MCF 10A (cell line): ENCODE measurements at regions not wholly inside any gene's neighbourhood (a gene's known extent, or its start where the extent isn't known, plus 50 kb on each side); places are given as distances from the start of the nearest gene placed in this dataset.

Experiments
- BruUV-seq: library from RNA; stranded (reverse); fragments of 400-500 nt; replicated peaks from 2 replicates; lab custom pipeline; 2021; lab: Mats Ljungman, UMichigan
- CTCF ChIA-PET: fragments of 300-600 bp; sonication (Branson Sonifier 250); formaldehyde crosslinking; extraction: SDS; loops from one replicate; lab custom pipeline; 2021; ENCODE audit warnings: antibody characterized with exemption, inconsistent platforms; lab: Yijun Ruan, JAX
- POLR2A ChIA-PET: fragments of 300-600, 350-650 bp; sonication (Branson Sonifier 250); formaldehyde crosslinking; extraction: SDS; loops from one replicate; lab custom pipeline; 2020; ENCODE audit warnings: antibody characterized with exemption, inconsistent platforms; lab: Yijun Ruan, JAX
- DNase-seq: peaks from one replicate; pipeline ENCODE4 v3.0.0-alpha.2; 2018; ENCODE audit not compliant: unreplicated experiment
- H3K27ac Mint-ChIP-seq: one replicate; pipeline ENCODE4 v1.8.0; 2022; ENCODE audit warnings: mild to moderate bottlenecking, low read depth, mixed read lengths; ENCODE audit not compliant: unreplicated experiment
- H3K27me3 Mint-ChIP-seq: one replicate; pipeline ENCODE4 v1.8.0; 2022; ENCODE audit warnings: mixed read lengths; ENCODE audit not compliant: insufficient read depth, unreplicated experiment
- H3K36me3 Mint-ChIP-seq: one replicate; pipeline ENCODE4 v1.8.0; 2022; ENCODE audit warnings: mild to moderate bottlenecking, moderate library complexity, mixed read lengths; ENCODE audit not compliant: insufficient read depth, unreplicated experiment
- H3K4me1 Mint-ChIP-seq: one replicate; pipeline ENCODE4 v1.8.0; 2022; ENCODE audit warnings: mixed read lengths; ENCODE audit not compliant: insufficient read depth, unreplicated experiment
- H3K4me3 Mint-ChIP-seq: one replicate; pipeline ENCODE4 v1.8.0; 2022; ENCODE audit warnings: mild to moderate bottlenecking, moderate library complexity, mixed read lengths; ENCODE audit not compliant: unreplicated experiment
- H3K9me3 Mint-ChIP-seq: one replicate; pipeline ENCODE4 v1.8.0; 2022; ENCODE audit warnings: mixed read lengths; ENCODE audit not compliant: unreplicated experiment
- intact Hi-C: fragments of 100-400 bp; cut with micrococcal nuclease; formaldehyde crosslinking; loops from 2 replicates; pipeline ENCODE4 v1.14.1; 2022
- TF ChIP-seq, protein P1 (sequence below): fragments of 200-600 bp; IDR thresholded peaks from one replicate; pipeline ENCODE4 v1.8.0; 2022; ENCODE audit warnings: antibody characterized with exemption, mild to moderate bottlenecking; ENCODE audit not compliant: unreplicated experiment

DNA sequence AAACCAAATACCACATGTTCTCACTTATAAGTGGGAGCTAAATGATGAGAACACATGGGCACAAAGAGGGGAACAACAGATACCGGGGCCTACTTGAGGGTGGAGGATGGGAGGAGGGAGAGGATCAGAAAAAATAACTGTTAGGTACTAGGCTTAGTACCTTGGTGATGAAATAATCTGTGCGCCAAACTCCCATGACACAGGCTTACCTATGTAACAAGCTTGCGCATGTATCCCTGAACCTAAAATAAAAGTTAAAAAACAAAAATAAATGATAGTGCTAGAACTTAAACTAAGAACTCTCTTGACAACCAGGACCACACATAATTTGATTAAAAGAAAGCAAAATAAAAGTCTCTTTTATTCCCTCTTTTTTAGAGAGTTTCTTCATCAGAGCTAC is 150.6 kb downstream of the CHIC2 start:
- Mint-ChIP-seq H3K36me3 (peaks cover 6% of the 10 kb centered on the region), H3K27ac (peak overlapping the region; percentile 64), H3K9me3 (no peaks in the 10 kb centered on the region), H3K4me3 (no peak overlapping the region), H3K4me1 (peaks cover 52% of the 10 kb centered on the region), H3K27me3 (no peaks in the 10 kb centered on the region)
- BruUV-seq = TSS peak; percentile 87
- TF ChIP-seq, protein P1, sequence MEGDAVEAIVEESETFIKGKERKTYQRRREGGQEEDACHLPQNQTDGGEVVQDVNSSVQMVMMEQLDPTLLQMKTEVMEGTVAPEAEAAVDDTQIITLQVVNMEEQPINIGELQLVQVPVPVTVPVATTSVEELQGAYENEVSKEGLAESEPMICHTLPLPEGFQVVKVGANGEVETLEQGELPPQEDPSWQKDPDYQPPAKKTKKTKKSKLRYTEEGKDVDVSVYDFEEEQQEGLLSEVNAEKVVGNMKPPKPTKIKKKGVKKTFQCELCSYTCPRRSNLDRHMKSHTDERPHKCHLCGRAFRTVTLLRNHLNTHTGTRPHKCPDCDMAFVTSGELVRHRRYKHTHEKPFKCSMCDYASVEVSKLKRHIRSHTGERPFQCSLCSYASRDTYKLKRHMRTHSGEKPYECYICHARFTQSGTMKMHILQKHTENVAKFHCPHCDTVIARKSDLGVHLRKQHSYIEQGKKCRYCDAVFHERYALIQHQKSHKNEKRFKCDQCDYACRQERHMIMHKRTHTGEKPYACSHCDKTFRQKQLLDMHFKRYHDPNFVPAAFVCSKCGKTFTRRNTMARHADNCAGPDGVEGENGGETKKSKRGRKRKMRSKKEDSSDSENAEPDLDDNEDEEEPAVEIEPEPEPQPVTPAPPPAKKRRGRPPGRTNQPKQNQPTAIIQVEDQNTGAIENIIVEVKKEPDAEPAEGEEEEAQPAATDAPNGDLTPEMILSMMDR = no peak
- intact Hi-C loops = no loop called here
- CTCF ChIA-PET = interaction anchor here (0.5 to 7.5 kb wide), 9 partner anchors 16 to 394 kb away, joined by 3 to 101 read pairs (median 7); no protein-coding TSS in a partner anchor
- POLR2A ChIA-PET = interaction anchor here (0.6 to 2.0 kb wide), 10 partner anchors 21 to 1271 kb away, joined by 3 to 6 read pairs (median 3); no protein-coding TSS in a partner anchor
- no peak for DNase-seq

DNA sequence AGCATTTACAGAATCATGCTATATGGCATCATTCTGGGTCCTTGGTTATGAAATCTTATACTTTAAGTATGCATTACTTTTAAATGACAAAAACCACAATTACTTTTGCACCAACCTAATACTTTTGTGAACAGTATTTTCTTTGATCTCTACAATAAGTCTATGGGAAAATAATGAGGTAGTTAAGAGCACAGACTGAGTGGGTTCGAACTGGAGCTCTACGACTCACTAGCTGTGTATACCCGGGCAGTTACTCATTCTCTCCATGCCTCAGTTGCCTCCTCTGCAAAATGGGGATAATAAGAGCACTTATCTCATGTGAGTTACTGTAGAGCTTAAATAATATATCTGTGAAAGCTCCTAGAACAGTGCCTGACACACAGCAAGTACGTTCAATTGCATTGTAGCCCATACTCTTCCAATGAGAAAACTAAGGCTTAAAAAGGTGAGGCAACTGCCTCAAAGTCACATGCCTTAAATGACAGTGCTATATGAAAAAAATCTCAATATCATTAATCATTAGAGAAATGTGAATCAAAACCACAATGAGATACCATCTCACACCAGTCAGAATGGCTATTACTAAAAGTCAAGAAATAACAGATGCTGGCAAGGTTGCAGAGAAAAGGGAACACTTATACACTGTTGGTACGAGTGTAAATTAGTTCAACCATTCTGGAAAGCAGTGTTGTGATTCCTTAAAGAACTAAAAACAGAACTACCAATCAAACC is 151.5 kb downstream of the CHIC2 start:
- Mint-ChIP-seq H3K4me1 (peaks cover 53% of the 10 kb centered on the region), H3K4me3 (no peak overlapping the region), H3K27ac (peak overlapping the region; percentile 64), H3K27me3 (no peaks in the 10 kb centered on the region), H3K36me3 (peaks cover 6% of the 10 kb centered on the region), H3K9me3 (no peaks in the 10 kb centered on the region)
- POLR2A ChIA-PET = interaction anchor here (1.3 kb wide), 1 partner anchor 1200 kb away, joined by 3 read pairs; no protein-coding TSS in a partner anchor
- no TSS peak for BruUV-seq
- intact Hi-C loops = no loop called here
- DNase-seq = no peak
- CTCF ChIA-PET = interaction anchor here (0.6 to 8.0 kb wide), 6 partner anchors 15 to 393 kb away, joined by 3 to 154 read pairs (median 44); no protein-coding TSS in a partner anchor
- TF ChIP-seq, protein P1 = no peak

DNA sequence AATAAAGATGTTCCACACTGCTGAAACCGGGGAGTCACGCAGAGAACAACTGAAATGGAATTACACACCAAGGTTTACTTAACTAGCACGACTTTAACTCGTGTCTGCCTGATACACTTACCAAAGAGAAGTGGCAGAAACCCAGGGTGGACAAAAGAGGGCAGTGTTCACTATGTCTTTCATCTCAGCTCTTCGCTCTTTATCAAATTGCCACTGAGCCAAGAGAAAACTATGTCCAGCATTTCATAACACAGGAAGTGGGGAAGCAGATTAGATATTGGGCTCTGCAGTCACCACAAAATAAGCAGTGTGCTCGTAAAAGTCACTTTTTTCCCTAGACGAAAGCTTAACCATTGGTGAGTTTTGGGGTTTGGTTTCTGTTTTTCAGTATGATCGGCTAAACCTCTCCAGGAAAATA is 155.7 kb downstream of the CHIC2 start:
- intact Hi-C loops = loop anchor here (1.0 to 10.0 kb wide), 8 partner anchors 22 to 894 kb away; no protein-coding TSS in a partner anchor
- Mint-ChIP-seq H3K27ac (no peak overlapping the region), H3K4me1 (peaks cover 27% of the 10 kb centered on the region), H3K36me3 (peaks cover 6% of the 10 kb centered on the region), H3K27me3 (no peaks in the 10 kb centered on the region), H3K9me3 (no peaks in the 10 kb centered on the region), H3K4me3 (no peak overlapping the region)
- TF ChIP-seq, protein P1 = peak; percentile 66
- peak; percentile 78 for DNase-seq
- ChIA-PET POLR2A (interaction anchor here (1.0 to 1.3 kb wide), 6 partner anchors 9 to 1195 kb away, joined by 3 to 4 read pairs (median 3); no protein-coding TSS in a partner anchor), CTCF (interaction anchor here (0.5 to 8.0 kb wide), 43 partner anchors 9 to 1539 kb away, joined by 3 to 154 read pairs (median 4); no protein-coding TSS in a partner anchor)
- BruUV-seq = no TSS peak

DNA sequence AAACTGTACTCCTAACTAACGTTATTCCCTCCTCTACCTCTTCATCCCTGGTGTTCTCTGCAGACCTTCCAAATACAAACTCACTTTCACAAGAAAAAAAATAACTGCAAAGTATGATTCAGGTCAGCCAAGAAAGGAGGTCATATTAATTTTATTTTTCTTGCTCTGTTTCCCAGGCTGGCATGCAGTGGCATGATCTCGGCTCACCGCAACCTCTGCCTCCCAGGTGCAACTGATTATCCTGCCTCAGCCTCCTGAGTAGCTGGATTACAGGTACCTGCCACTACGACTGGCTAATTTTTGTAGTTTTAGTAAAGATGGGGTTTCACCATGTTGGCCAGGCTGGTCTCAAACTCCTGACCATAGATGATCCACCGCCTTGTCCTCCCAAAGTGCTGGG is 156.6 kb downstream of the CHIC2 start:
- Mint-ChIP-seq H3K4me1 (peaks cover 26% of the 10 kb centered on the region), H3K36me3 (peaks cover 6% of the 10 kb centered on the region), H3K27ac (no peak overlapping the region), H3K4me3 (no peak overlapping the region), H3K27me3 (no peaks in the 10 kb centered on the region), H3K9me3 (no peaks in the 10 kb centered on the region)
- no TSS peak for BruUV-seq
- TF ChIP-seq, protein P1 = no peak
- no peak for DNase-seq
- ChIA-PET CTCF (interaction anchor here (0.5 to 8.0 kb wide), 30 partner anchors 13 to 1377 kb away, joined by 3 to 154 read pairs (median 4); no protein-coding TSS in a partner anchor), POLR2A (interaction anchor here (0.7 to 1.0 kb wide), 2 partner anchors 22 to 155 kb away, joined by 3 read pairs; no protein-coding TSS in a partner anchor)
- intact Hi-C loops = loop anchor here (1.0 to 10.0 kb wide), 8 partner anchors 23 to 893 kb away; no protein-coding TSS in a partner anchor
